Adipocyte (in vitro differentiated cells): ENCODE measurements at regions not wholly inside any gene's neighbourhood (a gene's known extent, or its start where the extent isn't known, plus 50 kb on each side); places are given as distances from the start of the nearest gene placed in this dataset.

Experiments
- DNase-seq: peaks from one replicate; pipeline ENCODE4 v3.0.0-alpha.2; 2015; ENCODE audit warnings: low read depth
- H3K27me3 ChIP-seq: replicated peaks from 2 replicates; pipeline ENCODE4 v1.7.0; 2013; ENCODE audit warnings: mild to moderate bottlenecking, low read length, moderate library complexity; ENCODE audit not compliant: control insufficient read depth, insufficient read depth
- H3K36me3 ChIP-seq: 2 replicates; pipeline ENCODE4 v1.7.0; 2013; ENCODE audit warnings: low read length, mild to moderate bottlenecking, moderate library complexity; ENCODE audit not compliant: control insufficient read depth, insufficient read depth, severe bottlenecking
- H3K4me1 ChIP-seq: 2 replicates; pipeline ENCODE4 v1.7.0; 2013; ENCODE audit warnings: mild to moderate bottlenecking, low read length, moderate library complexity; ENCODE audit not compliant: control insufficient read depth, insufficient read depth
- H3K4me3 ChIP-seq: 2 replicates; pipeline ENCODE4 v1.7.0; 2013; ENCODE audit warnings: mild to moderate bottlenecking, low read length, moderate library complexity
- H3K9ac ChIP-seq: 2 replicates; pipeline ENCODE4 v1.7.0; 2013; ENCODE audit warnings: mild to moderate bottlenecking, low read length, moderate library complexity
- H3K9me3 ChIP-seq: 2 replicates; pipeline ENCODE4 v1.7.0; 2013; ENCODE audit warnings: mild to moderate bottlenecking, low read length, moderate library complexity; ENCODE audit not compliant: control insufficient read depth

DNA sequence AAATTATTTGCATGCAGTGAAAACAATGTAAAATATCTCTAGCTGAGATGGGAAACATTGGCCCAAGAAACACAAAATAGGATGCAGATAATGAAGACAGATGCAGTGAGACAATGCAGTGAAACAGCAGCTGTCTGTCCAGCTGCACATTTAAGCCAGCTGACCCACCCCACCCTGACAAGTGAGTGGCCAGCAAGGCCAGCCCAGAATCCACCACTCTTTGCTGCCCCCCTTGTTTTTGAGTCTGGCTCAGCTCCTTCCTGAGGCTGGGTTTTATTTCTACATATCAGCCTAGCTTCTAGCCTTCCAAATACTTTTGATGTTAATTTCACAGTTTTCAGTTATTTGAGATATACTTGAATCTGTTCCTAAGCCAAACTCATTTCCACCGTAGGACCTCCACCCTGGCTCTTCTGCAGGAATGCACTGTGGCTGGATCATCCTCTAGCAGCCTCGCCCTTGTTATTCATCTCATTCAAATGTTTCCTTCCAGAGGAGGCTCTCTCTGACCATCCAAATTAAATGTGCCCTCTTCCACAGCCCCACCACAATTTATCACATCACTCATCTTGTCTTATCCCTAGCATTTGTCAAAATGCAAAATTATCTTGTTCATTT is 154.1 kb upstream of the POU2AF2 start:
- H3K9ac ChIP-seq = no peak overlapping the region
- H3K4me3 ChIP-seq = no peak overlapping the region
- H3K4me1 ChIP-seq = no peaks in the 10 kb centered on the region
- no peaks in the 10 kb centered on the region for H3K9me3 ChIP-seq
- H3K36me3 ChIP-seq = no peaks in the 10 kb centered on the region
- DNase-seq = peak; percentile 27
- H3K27me3 ChIP-seq = no peaks in the 10 kb centered on the region

DNA sequence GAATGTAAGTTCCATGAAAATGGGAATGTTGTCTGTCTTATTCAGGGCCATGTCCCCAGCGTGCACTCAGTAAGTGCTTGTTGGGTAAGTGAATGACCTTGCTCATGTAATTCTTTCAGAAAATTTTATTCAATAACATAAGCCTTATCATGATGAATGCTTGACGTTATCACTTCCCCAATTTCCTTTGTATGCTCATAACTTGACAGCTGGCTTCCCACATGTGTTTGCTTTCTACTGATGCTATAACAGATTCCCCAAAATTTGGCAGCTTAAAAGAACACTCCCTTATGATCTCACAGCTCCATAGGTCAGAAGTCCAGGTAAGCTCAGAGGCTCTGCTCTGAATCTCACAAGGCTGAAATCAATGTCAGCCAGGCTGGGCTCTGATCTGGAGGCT is 155.8 kb upstream of the POU2AF2 start:
- H3K36me3 ChIP-seq = no peaks in the 10 kb centered on the region
- H3K27me3 ChIP-seq = no peaks in the 10 kb centered on the region
- no peaks in the 10 kb centered on the region for H3K4me1 ChIP-seq
- H3K4me3 ChIP-seq = no peak overlapping the region
- H3K9ac ChIP-seq = no peak overlapping the region
- no peaks in the 10 kb centered on the region for H3K9me3 ChIP-seq
- no peak for DNase-seq

DNA sequence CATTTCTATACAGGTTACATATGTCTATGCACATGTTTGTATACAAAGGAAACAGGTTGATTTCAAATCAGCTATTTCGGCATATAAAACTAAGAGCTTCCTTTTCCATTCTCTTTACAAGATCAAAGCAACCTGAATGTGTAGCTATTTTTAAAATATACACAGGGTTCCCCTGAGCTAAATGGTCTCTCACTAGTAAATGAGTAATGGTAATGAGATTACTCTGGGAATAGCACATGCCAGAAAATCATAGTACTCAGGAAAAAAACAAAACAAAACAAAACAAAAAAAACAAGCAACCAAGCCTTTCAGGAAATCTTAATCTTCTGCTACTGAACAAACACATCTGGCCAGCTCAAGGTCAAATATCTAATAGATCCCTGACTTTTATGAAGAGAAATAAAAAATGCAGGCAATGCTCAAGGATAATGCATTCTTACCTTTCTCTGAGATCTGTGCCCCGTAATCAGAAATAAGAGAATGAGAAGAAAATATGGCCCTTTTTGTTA is 156.6 kb upstream of the POU2AF2 start:
- H3K36me3 ChIP-seq = no peaks in the 10 kb centered on the region
- no peak overlapping the region for H3K4me3 ChIP-seq
- H3K9me3 ChIP-seq = no peaks in the 10 kb centered on the region
- H3K9ac ChIP-seq = no peak overlapping the region
- no peak for DNase-seq
- H3K27me3 ChIP-seq = no peaks in the 10 kb centered on the region
- no peaks in the 10 kb centered on the region for H3K4me1 ChIP-seq

DNA sequence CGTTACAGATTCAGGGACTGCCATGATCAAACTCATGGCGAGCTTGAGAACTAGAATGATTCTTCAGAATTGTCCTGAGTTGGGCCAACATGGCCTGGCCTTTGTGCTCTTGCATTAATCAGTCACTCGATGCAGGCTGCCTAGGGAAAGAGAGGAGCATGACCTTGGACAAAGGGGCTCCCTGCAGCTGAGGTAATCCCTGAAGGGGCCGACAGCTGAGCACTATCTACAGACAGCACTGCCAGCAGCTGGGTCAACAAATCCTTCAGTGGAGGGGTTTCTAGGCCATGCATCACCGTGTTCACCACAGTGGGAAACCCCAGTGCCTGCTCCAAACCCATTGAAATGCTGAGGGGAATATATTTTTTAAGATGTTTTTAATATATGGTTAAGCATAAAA is 159.5 kb upstream of the POU2AF2 start:
- Histone ChIP-seq H3K4me3 (no peak overlapping the region), H3K36me3 (no peaks in the 10 kb centered on the region), H3K9me3 (no peaks in the 10 kb centered on the region), H3K9ac (no peak overlapping the region), H3K27me3 (no peaks in the 10 kb centered on the region), H3K4me1 (no peaks in the 10 kb centered on the region)
- DNase-seq = no peak

DNA sequence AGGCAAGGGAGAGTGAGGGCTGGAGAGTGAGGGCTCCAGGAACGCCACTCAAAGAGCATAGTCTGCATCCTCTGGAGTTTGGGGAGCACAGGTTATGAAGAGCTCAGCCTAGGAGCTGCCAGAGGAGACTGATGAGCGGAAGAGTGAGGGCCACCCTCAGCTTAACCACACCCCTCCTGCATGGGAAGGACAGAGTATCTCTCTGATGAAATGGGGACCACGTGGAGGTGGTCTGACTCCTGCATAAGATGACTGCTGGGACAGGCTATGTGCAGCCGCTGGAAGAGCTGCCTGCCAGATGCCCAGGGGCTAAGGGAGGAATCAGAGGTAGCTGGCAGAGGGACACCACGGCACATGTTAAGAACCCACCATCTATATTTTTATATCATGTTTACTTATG is 162.9 kb upstream of the POU2AF2 start:
- no peaks in the 10 kb centered on the region for H3K4me1 ChIP-seq
- no peak for DNase-seq

DNA sequence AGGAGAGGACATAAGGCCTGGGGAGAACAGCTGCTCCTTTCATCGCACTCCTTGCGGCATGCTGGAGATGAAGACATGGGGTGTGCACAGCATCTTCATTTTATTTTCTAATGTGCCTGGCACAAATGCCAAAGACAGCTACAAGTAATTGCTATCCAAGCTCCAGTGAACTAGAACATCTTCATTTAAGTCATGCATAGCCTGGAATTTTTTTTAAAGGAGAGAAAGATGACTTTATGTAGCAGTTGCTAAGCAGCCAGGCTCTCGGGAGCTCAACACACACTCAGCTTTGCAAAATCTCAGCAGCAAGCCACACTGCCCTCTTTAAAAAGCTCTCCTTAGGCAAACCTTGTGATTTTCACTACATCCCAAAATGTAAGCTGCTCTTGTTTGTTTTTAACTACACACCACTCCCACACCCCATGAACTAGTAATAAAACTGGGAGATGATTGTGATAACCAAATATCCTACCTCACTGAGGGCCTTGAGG is 164.5 kb upstream of the POU2AF2 start:
- no peaks in the 10 kb centered on the region for H3K36me3 ChIP-seq
- H3K9ac ChIP-seq = no peak overlapping the region
- peak; percentile 67 for DNase-seq
- no peaks in the 10 kb centered on the region for H3K4me1 ChIP-seq
- H3K27me3 ChIP-seq = no peaks in the 10 kb centered on the region
- H3K4me3 ChIP-seq = no peak overlapping the region
- no peaks in the 10 kb centered on the region for H3K9me3 ChIP-seq

More for the DNA sequence above, 162.9 kb upstream of the POU2AF2 start:
- Histone ChIP-seq H3K4me3 (no peak overlapping the region), H3K27me3 (no peaks in the 10 kb centered on the region), H3K9me3 (no peaks in the 10 kb centered on the region), H3K36me3 (no peaks in the 10 kb centered on the region), H3K9ac (no peak overlapping the region)

DNA sequence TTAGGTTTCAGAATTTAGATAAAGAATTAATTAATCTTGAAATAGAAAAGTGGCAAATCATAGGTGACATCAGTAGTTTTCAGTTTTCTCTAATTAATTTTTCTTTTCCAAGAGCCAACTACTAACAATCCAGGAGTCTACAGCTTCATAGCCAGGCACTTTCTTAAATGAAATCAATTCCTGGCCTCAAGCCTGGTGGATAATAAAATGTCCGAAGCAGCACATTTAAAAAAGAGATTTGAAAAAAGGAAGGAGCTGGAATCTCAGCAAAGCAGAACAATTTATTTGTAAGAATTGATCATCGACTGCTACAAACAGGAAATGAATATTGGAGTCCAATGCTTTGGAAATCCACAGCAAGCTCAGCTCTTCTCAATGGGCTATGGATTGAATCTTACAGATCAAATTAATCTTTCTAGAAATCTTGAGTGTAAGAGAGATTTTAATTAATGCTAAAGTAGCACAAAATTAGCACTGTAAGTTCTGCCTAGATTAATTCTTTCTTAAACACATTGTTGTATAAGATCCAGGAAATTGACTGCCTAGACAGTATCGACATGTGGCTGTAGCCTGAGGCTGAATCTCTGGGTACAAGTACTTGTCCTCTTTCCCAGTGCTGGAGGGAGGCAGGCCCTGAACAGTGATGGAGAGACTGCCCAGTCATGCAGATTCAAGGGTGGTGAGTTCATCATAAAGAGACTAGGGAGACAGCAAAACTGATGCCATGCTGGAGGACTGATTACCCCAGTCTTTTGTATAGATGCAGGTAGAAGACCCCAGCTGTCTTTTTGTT is 167.8 kb upstream of the POU2AF2 start:
- Histone ChIP-seq H3K36me3 (no peaks in the 10 kb centered on the region), H3K27me3 (no peaks in the 10 kb centered on the region), H3K4me3 (no peak overlapping the region), H3K9ac (no peak overlapping the region), H3K9me3 (no peaks in the 10 kb centered on the region), H3K4me1 (no peaks in the 10 kb centered on the region)
- peak; percentile 19 for DNase-seq

DNA sequence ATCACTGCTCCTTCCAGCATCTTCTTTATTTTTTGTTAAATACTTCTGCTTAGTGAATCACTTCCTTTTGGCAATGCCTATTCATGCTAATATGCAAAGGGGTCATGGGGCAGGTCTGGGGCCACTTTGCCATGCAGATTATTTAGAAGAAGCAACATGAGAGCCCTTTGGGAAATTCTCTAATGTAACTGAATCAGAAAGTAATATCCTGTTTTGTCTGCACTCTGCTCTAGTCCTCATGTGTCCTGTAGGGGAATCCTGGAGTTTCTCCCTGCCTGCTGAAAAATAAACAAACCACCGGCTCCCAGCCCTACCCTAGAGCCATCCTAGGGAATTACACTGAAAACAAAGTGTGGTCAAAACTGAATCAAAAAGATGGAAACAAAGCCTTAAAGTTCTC is 176.5 kb upstream of the POU2AF2 start:
- no peak overlapping the region for H3K9ac ChIP-seq
- no peaks in the 10 kb centered on the region for H3K36me3 ChIP-seq
- peaks cover 5% of the 10 kb centered on the region for H3K4me1 ChIP-seq
- H3K27me3 ChIP-seq = no peaks in the 10 kb centered on the region
- peak; percentile 38 for DNase-seq
- peaks cover 18% of the 10 kb centered on the region for H3K9me3 ChIP-seq
- no peak overlapping the region for H3K4me3 ChIP-seq

DNA sequence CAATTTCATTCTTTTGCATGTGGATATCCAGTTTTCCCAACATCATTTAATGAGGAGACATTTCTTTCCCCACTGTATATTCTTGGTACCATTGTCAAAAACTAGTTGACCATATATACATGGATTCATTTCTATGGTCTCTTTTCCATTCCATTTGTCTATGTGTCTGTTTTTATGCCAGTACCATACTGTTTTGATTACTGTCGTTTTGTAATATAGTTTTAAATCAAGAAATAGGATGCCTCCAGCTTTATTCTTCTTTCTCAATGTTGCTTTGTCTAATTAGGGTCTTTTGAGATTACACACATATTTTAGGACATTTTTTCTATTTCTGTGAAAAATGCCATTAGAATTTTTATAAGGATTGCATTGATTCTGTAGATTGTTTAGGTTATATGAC is 177.5 kb upstream of the POU2AF2 start:
- H3K4me1 ChIP-seq = peaks cover 5% of the 10 kb centered on the region
- H3K36me3 ChIP-seq = no peaks in the 10 kb centered on the region
- H3K9me3 ChIP-seq = peaks cover 18% of the 10 kb centered on the region
- no peak for DNase-seq
- peak overlapping the region; percentile 21 for H3K4me3 ChIP-seq
- H3K27me3 ChIP-seq = no peaks in the 10 kb centered on the region
- no peak overlapping the region for H3K9ac ChIP-seq

DNA sequence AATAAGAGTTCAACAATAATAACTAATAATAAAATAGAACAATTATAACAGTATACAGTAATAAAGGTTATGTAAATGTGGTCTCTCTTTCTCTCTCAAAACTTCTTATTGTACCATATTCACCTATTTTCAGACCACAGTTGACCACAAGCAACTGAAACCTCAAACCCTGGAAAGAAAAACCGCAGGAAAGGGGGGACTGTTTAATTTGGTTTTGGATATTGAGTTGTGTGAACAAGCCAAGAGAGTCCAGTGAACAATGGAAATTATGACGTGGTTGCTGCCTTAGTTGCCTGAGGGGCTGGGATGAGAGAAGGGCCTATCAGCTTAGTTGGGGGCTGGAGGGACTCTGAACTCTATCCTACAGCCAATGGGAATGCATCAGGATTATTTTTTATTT is 178.7 kb upstream of the POU2AF2 start:
- H3K9me3 ChIP-seq = peaks cover 18% of the 10 kb centered on the region
- H3K36me3 ChIP-seq = no peaks in the 10 kb centered on the region
- H3K4me3 ChIP-seq = no peak overlapping the region
- H3K27me3 ChIP-seq = no peaks in the 10 kb centered on the region
- H3K4me1 ChIP-seq = peaks cover 5% of the 10 kb centered on the region
- no peak for DNase-seq
- no peak overlapping the region for H3K9ac ChIP-seq

DNA sequence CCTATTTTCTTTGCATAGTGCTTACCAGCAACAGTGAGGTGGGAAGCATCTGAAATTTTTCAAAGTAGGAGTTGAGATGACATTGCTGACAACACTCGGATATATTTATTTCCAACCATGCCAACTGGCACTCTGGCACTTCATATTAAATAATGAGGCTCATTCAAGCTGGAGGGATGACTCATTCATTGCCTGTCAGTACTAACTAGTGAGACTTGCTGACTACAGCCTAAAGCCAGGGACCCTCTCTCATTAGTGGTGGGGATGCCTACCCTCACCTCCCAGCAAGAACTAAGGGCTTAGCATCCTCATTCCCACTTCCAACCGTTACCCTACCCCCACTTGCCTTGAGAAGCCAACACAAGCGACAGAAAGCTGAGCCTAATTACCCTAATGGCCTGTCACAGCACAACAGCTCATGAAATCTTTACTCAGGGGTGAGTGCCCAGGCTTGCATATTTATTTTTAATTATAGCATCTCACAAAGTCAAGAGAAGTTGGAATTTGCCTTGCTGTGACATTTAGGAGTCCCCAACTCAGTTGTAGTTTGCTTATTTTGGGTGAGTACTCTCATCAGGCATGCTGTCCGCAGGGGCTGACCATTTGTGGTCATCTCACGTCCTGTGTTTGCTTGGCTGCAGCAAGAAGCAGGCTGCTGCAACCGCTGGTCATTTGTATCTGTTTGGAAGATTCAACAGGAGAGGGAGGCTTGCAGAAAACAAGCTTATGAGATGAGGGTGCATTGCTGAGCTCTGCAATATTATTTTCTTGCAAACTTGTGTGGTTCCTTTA is 181.6 kb upstream of the POU2AF2 start:
- H3K4me1 ChIP-seq = peaks cover 5% of the 10 kb centered on the region
- no peak overlapping the region for H3K9ac ChIP-seq
- DNase-seq = peak; percentile 60
- H3K4me3 ChIP-seq = no peak overlapping the region
- H3K9me3 ChIP-seq = peaks cover 18% of the 10 kb centered on the region
- no peaks in the 10 kb centered on the region for H3K36me3 ChIP-seq
- H3K27me3 ChIP-seq = no peaks in the 10 kb centered on the region
